Activated CD8-positive, alpha-beta memory T cell treated with anti-CD3 and anti-CD28 coated beads for 1 hour (primary cell): ENCODE measurements at regions not wholly inside any gene's neighbourhood (a gene's known extent, or its start where the extent isn't known, plus 50 kb on each side); places are given as distances from the start of the nearest gene placed in this dataset.

ENCODE experiments used
- DNase-seq, 2 donors: peaks; one replicate each; pipeline ENCODE4 v3.0.0-alpha.2; 2020; ENCODE audit warnings: low read depth in 1 of 2; ENCODE audit errors: extremely low read depth in 1 of 2

DNA sequence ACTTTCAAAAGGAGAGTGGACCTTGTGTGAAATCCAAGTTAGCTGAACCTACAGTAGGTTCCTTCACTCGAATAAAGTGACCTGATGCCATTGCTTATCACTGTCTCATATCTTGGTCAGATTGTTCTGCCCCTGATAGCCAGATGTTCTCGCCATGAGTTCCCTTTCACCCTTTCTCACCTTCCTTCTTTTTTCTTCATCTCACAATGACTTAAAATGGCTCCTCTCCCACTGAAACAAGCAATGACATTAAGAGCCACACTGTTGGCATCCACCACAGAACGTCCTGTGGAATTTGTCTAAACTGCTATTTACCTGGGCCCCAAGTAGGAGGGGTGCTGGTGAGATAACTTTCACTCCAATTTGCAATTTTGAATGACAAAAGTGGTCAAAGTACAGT is 227.6 kb upstream of the PPP1R2C start:
- no peak for DNase-seq

DNA sequence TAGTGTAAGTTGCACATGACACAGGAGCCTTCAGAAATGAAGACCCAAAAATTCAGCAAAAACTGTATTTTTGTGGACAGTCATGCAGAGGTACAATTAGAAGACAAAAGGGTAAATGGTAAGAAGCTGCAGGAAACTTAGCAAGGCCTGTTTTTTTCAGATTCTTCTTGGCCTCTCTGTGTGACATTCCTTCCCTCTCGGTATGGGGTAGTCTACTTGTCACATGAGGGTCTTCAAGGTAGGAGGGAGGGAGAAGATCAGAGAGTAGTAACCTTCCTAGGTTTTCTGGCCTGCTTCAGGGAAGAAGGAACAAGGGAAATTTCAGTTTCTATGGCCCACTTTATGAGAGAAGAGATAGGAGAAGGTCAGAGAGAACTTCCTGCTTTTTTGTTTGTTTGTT is 230.4 kb upstream of the PPP1R2C start:
- no peak for DNase-seq

DNA sequence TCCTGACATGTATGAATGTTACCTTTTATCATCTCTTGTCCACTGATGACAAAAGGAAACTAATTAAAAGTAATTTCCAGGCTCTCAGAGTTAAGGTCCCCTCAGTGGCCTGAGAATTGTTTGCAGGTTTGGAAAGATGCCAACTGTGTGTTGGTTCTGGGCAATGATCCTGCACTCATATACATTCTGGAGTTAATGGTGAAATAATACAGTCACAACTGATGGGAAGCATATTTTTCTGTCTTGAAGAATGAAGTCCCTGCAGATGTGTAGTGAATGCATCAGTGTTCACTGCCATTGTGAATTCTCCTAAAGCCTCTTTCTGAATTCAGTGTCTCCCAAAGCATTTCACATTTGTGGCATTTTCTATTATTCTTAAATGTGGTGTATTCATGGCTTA is 238.1 kb upstream of the PPP1R2C start:
- DNase-seq, result no peak

DNA sequence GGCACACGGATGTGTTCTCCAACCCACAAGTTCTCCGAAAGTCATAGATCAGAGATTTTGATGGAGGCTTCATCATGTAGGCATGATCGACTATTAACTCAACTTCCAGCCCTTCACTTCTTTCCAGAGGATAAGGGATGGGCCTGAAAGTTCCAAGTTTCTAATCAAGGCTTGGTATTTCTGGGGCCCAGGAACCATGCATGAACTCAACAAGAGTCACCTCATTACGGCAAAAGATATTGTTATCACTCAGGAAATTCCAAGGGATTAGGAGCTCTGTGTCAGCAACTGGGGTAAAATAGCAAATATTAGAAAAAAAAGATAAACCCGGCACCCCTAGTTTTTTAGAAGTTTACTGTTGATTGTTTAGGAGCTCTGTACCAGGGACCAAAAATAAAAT is 240.1 kb upstream of the PPP1R2C start:
- DNase-seq, result no peak

DNA sequence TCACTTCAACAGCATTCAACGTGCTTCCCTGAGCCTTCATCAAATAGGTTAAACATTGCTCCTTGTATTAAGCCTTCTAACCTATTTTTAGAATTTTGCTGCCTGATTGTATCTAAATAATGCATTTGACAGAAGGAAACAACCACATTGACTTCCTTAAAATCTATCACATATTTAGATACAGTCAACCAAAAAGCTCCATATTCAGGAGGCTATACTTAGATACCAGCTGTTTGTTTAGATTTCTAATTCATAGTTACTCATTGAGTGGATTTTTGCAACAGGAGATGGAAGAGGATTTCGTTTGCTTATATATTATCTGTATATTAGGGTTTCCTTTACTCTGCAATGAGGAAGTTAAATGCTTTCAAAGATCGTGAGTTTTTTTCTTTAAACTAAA is 241.1 kb upstream of the PPP1R2C start:
- DNase-seq, result no peak

DNA sequence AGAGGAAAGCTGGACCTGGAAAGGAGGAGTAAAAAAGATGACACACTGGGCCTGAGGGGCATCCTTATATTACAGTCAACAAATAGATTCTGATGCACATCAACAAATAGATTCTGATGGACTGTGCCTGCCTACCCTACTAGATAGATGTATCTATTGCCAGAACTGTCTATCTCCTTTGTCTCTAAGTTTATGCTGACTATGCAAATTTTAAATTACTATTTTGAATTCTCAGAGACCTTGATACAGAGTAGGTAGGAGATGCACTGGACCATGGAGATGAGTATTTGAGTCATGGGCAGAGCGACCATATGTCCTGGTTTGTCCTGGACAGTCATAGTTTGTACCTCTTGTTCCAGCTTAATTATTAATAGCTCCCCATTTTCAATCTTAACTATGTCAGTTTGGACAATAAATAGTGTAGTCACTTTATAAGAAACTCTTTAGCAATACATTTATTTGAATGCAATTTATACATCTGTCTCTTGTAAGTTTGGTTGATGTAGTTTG is 247.9 kb upstream of the PPP1R2C start:
- DNase-seq, result no peak

DNA sequence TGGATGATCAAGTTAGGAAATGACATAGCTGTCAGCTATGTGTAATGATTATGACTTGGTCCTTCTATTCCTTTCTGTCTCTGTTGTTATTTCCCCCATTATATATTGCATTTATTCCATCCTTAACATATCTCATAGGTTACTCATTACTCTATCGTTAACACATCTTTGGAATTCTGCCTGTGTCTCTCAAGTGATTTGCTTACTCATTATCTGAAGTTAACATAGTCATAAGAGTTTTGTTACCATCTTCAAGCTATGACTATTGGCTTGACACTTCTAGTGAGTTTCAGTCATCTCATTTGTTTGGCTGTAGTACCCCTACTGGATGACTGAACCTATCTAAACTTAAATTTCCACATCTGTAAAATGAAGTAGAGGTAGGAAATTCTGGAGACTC is 286.1 kb upstream of the PPP1R2C start:
- no peak for DNase-seq

DNA sequence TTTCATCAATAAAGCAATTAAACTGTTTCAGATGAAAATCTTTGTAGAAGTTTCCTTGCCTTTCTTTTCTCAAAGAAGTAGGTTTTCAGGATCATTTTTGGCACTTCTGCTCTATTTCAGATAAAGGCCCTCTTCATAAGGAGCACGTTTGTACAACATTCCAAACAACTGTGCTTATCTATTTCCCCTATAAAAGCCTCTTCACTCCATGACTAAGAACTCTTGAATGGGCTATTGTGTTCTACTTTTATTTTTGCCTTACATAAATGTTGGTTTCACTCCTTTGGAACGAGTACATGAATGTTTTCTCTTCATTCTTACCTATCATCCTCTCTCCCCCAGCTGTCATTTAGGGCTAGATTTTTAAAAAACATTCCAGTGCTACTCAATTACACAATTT is 288.0 kb upstream of the PPP1R2C start:
- no peak for DNase-seq

DNA sequence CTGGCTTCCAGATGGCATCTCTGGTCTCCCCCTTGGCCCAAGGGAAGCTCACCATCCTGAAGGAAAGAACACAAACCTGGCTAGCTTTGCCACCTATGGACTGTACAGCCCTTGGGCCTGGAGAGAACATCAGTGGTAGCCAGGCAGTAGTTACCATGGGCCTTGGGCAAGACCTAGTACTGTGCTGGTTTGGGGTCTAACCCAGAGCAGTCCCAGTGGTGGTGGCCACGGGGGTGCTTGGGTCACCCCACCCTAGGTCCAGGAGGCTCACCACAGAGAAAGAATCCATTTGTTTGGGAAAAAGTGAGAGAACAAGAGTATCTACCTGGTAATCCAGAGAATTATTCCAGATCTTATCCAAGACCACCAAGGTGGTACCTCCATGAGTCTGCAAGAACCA is 290.7 kb upstream of the PPP1R2C start:
- no peak for DNase-seq

DNA sequence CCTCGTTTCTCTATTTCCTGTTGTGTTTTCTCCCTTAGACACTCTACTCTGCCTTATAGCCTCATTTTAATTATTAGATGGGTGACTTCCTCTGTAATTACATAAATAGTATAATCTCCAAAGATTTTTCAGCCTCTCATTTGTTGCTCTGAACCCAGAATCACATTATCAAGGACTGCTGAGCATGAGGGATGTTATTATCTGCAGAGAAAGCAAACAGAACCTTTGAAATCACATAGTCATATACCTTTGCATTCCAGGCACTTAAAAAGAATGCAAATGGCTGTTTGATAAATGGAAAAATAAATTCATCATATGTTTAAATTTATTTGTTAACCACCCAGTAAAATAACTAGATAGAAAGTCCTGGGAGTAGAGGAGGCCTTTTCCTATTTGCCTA is 305.1 kb upstream of the PPP1R2C start:
- DNase-seq, result no peak

DNA sequence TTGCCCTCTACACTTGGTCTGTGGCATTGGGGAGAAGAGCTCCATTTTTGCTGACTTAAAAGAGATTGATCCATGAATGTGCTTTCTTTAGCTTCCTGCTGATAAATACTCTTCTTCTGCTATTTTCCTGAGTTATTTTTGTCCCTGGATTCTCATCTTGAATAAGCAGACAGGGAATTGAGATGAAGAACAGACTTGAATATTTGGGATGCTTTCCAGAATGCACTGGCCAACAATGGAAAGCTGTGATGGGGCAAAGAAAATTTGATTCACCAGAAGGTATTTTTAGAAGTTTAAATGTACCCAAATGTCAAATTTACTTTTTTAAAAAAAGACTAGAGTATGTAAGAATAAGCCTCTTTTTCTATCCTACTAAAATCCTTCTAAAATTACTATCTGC is 309.9 kb upstream of the PPP1R2C start:
- no peak for DNase-seq

DNA sequence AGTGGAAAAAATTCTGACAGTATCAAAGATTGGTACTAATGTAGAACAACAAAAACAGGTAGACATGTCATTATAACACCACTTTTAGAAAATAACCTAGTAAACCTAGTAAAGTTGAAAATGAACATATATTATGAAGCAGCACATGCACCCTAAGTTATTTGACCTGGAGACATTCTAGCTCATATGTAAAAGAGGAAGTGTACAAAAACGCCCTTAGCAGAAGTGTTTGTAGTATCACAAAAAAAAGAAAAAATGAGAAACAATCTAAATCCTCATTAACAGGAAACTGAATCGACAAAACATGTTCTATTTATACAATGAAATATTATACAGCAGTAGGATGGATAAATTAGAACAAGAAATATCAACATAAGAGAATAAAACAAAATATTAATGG is 318.9 kb upstream of the PPP1R2C start:
- no peak for DNase-seq

DNA sequence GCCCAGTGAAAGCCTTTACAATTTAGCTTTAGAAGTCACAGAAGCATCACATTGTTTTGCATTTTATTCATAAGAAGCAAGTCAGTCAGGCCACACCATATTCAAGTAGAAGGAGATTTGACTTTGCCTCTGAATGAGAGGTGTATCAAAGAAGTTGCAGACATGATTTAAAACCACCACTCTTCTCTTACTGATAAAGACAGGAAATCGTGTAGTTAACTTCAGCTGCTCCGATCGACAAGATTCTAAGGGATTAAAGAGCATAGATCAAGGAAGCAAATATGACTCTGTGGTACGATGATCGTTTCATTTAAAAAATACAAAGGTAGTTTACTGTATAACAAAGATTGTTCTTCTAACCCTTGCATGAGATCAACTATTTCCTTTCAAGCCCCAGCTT is 328.0 kb upstream of the PPP1R2C start:
- no peak for DNase-seq

DNA sequence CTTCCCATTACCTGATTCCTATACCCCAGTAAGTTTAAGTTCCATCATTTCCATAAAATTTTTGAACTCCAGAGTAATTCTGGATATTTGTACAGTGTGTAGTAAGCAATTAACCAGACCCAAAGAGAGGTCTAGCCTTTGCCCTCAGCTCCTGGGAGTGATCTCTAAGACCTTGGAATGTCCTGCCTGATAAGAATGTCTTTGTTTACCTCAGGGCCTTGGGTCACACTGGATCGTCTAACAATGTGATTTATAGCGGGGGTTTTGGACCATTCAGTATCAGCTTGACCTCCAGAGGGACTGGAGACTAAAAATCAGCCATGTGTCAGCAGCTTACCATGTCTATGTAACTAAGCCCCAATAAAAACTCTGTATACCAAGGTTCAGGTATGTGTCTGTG is 330.9 kb upstream of the PPP1R2C start:
- no peak for DNase-seq

DNA sequence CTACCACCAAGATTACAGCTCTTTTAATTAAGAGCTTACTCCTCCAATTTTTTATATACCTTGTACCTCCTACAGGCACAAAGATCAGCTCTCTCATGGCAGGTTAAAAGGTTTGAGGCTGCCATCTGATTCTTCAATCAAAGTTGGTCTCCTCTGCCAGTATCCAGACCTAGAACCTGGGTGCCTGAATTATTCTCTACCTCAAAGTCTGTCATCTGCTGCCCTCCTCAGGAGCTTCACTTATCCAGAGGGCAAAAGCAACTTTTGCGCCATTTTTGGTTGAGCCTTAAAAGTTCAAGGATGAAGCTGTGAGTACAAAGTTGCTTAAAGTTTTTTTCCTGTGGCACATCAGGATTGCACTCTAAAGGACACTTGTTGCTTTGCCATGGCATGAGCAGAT is 343.7 kb upstream of the PPP1R2C start:
- no peak for DNase-seq

DNA sequence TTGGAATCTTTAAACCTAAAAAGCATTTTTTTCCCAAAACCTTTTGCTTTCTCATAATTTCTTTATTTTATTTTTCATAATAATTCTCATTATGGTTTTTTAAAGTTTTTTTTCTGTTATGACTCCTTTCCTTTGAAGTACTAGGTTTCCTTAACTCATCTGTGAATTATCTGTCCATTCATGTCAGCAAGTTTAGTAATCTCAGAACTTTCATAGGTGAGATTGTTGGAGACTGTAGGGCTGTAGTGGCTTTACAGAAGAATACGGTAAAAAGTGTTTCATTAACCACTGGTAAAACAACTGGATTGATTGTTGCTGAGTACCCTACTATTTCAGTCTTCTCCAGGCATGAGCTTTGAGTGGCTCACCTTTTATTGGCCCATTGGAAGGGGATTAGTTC is 361.7 kb upstream of the PPP1R2C start:
- no peak for DNase-seq

DNA sequence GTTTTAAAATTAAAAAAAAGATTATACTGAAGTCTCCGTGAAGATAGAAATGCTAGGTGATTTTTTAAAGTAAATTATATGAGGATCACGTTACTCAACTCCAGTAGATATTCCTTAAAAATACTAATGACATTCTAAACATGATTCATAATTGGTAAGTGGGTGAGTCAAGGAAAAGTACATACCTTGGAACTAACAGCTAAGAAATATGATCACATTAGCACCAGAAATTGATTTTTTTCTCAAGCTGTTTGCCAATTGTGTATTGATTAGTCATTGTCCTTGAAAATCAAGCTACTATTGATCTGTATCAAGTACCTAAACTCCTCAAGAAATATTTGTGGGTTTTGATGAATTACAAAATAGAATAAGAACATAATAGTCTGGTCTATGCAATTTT is 362.6 kb upstream of the PPP1R2C start:
- no peak for DNase-seq

DNA sequence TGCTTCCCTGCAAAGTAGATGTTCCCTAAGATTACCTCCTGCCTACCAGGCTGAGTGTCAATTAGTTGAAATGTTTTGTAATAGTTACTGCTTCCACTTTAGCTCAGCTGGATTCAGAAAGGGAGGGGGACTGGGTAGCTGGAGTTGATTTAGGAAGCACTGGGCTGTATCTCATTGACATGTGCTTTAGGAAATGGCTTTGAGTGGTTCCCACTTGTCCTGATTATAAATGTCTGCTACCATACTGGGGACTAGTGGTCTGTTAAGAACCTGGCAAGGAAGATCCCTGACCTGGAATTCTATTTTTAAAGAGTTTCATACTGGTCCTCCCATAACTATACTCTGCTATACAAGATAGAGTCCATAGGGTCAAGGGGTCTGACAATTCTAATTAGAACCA is 363.9 kb upstream of the PPP1R2C start:
- DNase-seq, result no peak

DNA sequence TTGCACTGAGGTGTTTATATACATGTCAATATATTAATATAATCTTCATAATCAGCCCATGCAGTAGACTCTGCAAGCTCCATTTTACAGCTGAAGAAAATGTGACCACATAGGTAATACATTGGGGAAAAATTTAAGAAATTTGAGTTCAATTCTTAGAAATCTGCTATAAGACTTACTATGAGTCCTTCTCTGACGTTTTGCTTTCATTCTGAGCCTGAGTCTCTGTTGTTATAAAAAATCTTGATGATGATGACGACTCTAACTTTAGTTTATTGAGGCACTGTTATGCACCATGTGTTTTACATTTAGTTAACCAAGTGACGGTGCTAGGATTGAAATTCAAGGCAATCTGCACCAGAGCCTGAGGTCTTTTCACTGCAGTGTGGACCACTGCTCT is 370.3 kb upstream of the PPP1R2C start:
- DNase-seq, result no peak

DNA sequence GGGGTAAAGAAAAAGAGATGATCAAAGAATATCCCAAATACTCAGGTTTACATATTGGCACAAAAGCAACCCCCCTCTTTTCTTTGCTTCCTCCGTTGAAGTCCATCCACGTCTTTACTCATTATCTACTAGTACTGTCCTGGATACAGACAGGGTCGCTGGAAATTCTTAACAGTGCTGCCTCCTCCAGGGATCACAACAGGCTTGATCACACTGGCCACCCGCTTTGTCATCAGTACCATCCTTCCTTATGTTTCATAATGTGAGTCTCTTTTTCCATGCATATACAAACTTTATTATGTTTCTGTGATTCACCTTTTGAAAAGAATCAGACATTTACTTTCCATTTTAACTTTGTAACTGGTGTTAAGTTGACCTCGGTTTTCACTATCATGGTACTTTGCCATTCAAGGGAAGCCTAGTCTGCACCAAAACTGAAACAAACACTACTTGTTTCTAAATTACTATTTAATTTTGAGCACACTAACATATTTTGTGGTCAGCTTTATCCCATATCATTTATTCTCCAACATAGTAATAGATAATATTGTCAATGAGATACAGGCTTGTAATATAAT is 387.5 kb upstream of the PPP1R2C start:
- no peak for DNase-seq

DNA sequence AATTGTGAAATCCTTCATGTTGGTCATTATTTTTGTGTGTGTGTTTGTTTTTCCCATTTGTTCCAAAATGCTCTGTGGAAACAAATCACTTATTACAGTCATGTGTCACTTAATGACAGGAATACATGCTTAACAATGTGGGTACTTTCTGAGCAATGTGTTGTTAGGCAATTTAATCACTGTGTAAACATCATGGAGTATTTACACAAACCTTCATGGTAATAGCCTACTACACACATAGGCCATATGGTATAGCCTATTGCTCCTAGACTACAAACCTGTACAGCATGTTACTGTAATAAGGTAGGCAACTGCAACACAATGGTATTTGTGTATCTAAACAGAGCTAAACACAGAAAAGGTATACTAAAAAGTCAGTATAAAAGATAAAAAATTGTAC is 388.9 kb upstream of the PPP1R2C start:
- no peak for DNase-seq

DNA sequence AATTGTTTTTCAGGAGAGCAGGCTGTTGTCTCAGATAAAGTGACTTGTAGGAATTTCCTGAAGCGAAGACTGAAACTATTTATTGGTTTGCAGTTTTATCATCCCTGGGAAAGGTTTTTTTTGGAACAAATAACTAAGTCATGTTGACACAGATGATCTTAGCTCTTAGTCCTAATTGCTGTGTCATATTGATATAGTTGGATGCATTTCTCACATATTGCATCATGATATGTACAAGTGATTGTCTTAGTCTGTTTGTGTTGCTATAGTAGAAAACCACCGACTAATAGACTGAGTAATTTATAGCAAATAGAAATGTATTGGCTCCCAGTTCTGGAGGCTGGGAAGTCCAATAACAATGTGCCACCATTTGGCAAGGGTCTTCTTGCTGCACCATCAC is 397.5 kb upstream of the PPP1R2C start:
- DNase-seq, result no peak

DNA sequence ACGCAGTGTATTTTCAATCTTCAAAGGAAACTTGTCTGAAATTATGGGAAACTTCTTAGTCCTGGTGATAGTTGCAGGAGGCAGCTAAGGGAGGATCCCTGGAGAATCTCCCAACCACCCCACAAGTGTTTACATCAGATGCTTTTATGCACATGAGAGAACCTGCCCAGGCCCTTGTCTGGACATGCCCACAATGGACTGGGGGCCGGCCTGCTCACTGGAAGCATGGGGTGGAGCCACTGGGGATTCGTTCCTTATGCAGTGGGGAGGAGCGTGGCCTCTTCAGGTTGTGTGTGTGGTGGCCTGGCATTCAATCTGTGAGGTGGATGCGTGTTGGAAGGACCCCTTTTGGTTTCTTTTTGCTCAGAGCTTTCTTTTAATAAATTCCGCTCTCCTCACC is 398.7 kb upstream of the PPP1R2C start:
- DNase-seq, result no peak

DNA sequence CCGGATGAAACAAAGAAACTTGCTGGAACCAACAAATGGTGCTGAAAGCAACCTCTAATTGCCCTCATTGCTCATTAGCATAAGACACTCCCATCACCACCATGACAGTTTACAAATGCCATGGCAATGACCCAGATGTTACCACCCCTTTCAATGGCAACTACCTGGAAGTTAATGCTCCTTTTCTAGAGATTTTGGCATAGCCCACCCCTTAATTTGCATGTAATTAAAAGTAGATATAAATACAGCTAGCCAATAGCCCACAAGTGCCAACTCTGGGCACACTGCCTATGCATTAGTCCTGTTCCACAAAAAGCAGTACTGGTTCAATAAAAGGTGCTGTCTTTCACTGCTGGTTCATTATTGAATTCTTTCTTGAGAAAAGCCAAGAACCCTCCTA is 410.3 kb upstream of the PPP1R2C start:
- DNase-seq, result no peak
